Putamen (tissue), 1 donor: ENCODE measurements at regions not wholly inside any gene's neighbourhood (a gene's known extent, or its start where the extent isn't known, plus 50 kb on each side); places are given as distances from the start of the nearest gene placed in this dataset.
"Not testable (repeated sequence)": the region's sequence is repeated elsewhere in the genome, so short reads cannot be mapped to it uniquely, and the experiment has no call there.

Experiments used
- DNase-seq: peaks from one replicate; pipeline ENCODE4 v3.0.0-alpha.2; 2016; ENCODE audit warnings: low spot score

DNA sequence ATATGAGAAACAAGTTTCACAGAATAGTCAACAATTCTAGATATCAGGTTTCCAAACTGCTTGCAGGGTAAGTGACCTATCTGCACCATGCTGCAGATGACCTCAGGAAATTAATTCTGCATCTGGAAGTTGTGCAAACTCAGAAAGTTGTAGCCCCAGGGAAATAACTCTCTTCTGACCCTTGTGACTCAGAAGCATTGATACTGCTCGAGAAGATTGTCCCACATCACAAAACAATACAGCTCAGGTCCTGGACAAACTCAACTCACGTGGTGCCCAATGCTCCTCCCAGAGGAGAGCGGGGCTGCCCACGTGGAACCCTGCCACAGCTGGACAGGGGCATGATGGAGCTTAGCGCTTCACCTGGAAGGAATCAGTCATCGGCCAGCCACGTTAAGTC is 221.9 kb upstream of the LRRC61 start:
- DNase-seq: not testable (repeated sequence)

DNA sequence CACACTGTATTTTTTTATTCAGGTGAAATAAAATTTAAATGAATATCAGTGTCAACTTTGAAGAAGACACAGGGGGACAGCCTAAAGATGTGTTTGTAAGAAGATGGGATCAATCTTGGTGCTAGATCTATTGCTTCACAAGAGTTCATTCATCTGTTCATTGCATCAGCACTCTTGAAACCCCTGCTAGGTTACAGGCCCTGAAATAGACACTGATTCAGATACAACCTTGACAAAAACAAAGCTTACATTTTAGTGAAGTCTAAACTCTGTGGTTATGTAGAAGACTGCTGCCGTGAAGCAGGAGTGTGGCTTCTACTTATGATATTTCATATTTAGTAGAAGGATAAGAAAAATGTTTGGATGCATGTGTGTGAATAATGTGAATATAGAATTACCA is 215.9 kb upstream of the LRRC61 start:
- not testable (repeated sequence) for DNase-seq

DNA sequence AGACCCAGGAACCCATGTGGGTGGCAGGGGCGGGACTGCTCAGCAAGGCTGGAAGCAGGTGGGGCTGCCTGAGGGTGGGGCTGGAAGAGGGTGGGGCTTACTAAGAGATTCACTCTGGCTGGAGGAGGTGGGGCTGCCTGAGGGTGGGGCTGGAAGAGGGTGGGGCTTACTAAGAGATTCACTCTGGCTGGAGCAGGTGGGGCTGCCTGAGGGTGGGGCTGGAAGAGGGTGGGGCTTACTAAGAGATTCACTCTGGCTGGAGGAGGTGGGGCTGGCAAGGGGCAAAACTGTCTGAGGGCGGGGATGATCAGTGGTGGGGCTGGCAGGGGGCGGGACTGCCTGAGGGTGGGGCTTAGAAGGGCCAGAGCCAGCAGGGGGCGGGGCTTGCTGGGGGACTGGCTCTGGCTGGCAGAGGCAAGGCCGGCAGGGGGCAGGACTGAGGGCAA is 212.8 kb upstream of the LRRC61 start:
- DNase-seq: not testable (repeated sequence)

DNA sequence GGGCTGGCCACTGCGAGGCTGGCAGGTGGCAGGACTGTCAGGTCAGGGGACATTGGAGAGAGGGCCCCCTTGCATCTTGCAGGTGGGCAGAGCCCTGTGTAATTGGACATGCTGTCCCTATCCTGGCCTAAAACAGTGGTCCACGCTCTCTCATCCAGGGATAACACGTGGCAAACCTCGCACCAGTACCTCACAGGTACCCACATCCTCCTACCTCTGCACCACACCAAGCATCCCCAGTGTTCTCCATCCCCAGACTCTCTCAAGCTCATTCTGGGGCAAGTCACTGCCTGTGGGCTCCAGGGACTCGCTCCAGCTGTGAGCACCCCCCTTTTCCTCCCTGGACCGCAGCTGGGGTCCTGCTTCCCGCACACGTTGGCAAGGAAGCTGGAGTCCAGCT is 212.3 kb upstream of the LRRC61 start:
- not testable (repeated sequence) for DNase-seq

DNA sequence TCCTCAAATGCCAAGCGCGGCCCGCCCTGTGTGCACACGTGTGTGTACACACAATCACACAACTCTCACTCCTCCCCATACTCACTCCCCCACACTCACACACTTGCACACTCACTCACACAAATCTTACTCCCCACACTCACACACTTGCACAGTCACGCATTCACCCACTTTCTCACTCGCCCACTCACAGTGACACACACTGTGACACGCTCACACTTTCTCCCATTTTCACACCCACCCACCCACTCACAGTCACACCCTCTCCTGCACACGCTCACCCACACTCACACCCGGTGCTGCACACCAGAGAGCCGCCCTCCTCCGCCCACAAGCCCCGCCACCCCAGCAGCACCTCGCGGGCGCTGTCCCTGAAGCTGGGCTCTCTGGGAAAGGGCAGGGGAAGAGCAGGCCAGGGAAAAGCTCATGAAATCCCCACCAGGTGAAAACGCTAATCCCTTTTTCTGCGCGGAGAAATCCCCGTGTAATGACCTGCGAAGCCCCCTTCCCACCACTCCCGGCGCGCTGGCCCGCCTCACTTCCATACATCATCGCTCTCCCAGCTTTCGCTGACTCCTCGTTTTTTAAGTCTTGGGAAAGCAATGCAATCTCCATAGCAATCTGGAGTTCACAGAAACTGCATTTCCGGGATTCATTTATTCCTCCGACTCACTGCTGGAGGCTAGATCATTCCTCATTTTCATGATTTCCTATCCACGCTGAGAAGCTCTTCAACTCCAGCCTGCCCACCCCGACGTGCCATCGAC is 211.6 kb upstream of the LRRC61 start:
- not testable (repeated sequence) for DNase-seq

DNA sequence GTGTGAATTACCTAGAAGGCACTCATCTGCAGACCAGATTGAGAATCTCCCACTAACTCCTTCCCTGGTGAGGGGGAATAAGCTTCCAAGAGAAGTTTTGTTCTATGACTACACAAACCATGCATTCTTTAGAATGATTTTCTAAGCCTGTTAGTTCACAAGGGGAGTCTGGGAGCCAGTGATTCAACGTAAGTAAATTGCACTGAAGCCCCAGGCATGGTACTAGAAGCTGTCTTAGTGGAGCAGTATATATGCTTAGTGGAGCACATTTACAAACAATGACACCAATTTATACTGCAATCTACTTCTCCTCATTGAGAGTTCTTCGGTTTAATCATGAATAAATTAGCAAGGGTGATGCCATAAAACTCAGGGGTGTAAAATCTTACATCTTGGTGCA is 209.9 kb upstream of the LRRC61 start:
- DNase-seq: not testable (repeated sequence)

DNA sequence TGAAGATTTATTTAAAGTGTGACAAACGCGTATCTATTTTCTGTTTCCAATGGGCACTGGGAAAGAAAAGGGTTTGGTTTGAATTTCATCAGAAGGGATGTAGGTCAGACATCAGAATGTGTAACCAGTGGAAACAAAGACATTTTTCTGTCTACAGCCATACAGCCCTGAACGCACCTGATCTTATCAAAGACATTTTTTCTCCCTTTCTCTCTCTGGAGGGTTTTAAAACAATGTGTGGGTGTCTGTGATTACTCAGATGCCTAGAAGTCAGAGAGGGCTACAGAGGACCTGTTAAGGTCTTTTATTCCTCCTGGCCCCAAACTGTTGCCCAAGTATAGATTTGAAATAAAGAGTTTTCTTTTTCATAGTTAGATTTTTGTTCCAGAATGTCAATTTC is 208.6 kb upstream of the LRRC61 start:
- not testable (repeated sequence) for DNase-seq

DNA sequence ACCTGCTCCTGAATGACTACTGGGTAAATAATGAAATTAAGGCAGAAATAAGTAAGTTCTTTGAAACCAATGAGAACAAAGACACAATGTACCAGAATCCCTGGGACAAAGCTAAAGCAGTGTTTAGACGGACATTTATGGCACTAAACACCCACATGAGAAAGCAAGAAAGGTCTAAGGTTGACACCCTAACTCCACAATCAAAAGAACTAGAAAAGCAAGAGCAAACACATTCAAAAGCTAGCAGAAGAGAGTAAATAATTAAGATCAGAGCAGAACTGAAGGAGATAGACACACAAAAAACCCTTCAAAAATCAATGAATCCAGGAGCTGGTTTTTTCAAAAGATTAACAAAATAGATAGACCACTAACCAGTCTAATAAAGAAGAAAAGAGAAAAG is 203.2 kb upstream of the LRRC61 start:
- DNase-seq: not testable (repeated sequence)

DNA sequence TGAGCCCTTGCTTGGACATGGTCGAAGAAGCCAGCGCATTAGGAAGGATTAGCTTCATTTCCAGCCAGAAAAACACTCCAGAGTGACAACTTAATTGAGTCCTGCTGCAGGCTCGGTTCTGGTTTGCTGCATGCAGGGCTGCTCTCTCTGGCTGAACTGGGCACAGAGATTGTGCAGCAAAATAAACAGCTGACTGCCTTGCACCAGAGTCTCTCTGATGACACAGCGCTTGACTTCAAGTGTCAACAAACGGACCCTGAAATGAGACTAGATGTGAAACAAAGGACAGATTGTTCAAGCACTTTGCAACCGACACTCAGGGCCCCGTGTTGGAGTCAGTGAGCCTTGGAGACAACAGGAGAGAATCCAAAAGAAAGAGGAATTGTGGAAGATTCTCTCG is 197.3 kb upstream of the LRRC61 start:
- peak; percentile 30 for DNase-seq

DNA sequence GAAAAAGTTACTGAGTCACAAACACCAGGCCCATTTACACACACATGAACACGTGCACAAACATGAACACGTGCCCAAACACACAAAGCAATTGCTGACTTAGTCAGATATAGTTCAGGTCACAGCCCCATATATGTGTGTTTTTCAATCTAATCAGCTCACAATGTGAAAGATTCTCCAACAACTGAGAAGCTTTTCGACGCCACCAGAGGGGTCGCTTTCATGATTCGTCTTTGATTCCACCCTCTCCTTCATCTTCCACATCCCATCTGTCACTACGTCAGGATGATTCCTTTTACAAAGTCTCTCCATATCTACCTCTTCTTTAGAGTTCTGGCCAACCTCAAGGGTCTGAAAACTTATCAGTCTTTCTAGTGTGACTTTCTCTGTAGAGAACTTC is 188.7 kb upstream of the LRRC61 start:
- DNase-seq: not testable (repeated sequence)

DNA sequence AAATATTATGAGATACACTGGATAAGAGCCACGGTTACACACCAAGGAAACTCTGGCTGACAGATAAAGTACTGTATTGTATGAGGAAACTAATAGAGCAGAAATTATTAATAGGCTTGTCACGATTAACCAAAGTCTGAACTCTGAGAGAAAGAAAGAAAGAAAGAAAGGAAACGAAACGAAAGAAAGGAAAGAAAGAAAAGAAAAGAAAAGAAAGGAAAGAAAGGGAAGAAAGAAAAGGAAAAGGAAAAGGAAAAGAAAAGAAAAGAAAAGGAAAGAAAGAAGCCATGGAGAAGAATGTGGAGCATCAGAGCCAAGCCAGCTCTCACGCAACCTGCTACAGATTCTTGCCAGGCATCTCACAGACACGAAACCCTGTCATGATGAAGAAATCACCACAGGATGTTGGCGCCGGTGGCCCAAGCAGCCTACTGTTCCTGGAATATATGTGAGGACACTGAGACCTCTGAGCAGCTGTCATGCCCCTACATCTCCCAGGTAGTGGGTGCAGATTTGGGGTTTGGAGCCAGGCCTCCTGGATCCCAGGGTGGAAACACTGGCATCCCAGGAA is 187.4 kb upstream of the LRRC61 start:
- not testable (repeated sequence) for DNase-seq

DNA sequence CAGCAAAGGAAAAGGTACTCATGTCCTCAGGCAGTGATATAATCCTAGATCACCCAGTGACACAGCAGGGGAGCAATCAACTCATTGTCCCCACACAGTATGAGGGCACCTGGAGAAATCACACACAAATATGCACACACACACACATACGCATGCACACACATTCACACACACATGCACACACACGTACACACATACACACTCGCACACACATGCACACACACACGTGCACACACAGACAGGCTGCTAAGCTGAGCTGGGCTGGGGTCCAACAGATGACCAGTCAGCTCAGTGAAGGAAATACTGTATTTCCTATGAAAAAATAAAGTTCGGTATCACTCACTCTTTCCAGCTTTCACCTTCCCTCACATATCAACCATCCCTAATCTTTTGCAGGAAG is 183.3 kb upstream of the LRRC61 start:
- not testable (repeated sequence) for DNase-seq

DNA sequence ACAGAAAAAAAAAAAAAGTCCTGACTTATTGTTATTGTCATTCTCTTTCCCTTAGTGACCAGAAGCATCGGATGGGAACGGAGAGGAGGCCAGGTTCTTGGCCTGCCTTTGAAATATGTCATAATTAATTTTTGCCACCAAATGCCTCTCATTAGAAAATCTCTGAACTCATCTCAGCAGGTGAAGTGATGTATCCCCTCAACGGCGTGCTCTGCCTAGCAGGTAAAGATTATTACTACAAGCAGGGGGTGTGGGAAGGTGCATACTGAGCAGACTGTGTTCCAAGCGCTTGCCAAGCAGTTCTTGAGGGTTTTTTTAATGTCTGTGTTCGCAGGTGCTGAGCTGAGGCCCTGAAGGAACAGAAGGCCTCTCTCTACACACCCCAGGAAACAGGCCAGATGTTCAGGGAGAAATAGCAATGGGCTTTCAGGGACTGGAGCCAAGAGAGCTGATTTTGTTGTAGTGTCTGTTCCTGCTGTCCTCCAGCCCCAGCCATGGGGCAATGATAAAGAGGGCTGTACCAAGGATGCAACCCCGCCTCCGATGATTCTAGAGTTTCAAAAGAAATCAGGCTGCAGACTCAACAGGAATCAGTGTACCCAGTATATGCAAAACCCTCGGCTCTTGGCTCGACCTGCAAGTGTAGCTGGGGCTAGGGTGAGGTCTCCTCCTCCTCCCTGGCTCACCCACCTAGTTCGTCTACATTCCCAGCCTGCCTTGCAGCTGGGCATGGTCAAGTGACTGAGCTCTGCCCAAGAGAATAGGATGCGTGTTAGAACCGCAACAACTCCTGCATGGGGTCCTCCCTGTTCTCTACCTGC is 181.4 kb upstream of the LRRC61 start:
- not testable (repeated sequence) for DNase-seq

DNA sequence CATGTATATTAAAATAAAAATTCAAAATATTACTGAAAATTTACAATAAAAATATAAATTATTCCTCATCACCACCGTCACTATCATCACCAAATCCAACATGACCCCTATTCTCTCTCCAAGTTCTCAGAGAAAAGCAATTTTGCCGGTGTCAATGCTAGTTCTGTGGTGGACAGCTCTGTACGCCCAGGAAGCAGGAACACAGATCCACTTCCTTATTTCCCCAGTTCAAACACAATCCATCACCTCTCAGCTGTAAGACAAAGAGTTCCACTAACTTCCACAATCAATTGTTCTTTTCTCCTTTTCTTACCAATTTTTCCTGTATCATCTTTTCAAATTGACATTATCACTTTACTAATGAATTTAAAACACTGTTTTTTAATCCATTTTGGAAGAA is 177.0 kb upstream of the LRRC61 start:
- DNase-seq: not testable (repeated sequence)

DNA sequence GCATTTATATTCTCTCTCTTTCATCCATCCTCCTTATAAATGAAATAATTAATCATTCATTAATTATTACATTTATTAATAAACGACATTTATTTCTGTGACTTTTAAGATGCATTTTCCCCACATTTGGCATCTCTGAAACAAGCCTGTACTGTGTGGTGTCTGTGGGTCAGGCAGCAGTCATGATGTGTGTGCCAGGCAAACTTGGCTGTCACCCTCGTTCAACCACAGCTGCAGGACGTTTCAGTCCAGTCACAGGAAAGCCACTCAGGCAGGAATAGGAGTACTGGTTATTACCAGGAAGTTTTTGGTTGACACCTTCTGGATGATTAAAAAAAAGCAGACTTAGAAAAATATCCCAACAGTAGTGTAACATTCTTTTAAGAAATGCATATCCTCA is 175.6 kb upstream of the LRRC61 start:
- not testable (repeated sequence) for DNase-seq

DNA sequence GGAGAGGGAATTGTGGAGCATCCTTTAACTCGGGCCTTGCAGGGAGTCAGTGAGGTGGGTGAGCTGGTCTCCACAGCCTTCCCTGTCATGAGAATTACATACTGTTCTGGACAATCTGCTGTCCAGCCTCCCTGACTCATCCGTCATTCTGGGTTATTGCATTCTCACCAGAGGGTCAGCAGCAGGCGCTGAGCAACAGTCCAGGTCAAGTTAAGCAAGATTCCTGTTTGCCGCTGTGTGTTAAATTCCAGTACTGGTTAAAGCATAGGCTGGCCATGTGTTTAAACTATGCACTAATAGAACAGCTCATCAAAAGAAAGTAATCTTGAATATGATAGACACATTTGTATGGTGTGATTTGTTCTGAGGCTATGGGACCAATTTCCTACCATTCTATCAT is 167.1 kb upstream of the LRRC61 start:
- DNase-seq: not testable (repeated sequence)

DNA sequence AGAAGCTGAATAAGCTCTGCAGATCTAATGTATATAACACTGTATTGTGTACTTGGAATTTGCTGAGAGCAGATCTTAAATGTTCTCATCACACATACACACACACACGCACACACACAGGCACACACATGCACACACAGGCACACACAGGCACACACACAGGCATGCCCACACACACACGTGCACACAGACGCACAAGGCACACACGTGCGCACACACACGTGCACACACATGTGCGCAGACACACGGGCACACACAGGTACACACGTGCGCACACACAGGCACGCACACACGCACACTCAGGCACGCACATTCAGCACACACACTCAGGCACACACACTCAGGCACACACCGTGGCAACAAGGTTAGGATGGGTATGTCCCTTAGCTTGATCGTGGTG is 164.5 kb upstream of the LRRC61 start:
- DNase-seq: not testable (repeated sequence)

DNA sequence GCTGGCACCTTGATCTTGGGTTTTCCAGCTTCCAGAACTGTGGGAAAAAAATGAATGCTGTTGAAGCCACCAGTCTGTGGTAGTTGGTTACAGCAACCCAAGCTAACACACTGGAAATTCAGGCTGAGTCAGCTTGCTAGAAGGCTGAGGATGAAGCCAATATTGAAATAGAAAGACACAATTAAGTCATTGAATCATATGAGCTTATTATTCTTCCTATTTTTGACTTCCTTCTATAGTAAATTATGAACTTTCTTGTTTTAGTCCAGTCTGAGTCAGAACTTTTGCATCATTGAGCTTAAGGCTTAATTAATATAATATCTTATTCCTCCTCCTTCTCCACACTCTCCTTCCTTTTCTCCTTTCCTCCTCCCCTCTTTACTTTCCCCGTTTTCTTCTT is 153.6 kb upstream of the LRRC61 start:
- DNase-seq: not testable (repeated sequence)

DNA sequence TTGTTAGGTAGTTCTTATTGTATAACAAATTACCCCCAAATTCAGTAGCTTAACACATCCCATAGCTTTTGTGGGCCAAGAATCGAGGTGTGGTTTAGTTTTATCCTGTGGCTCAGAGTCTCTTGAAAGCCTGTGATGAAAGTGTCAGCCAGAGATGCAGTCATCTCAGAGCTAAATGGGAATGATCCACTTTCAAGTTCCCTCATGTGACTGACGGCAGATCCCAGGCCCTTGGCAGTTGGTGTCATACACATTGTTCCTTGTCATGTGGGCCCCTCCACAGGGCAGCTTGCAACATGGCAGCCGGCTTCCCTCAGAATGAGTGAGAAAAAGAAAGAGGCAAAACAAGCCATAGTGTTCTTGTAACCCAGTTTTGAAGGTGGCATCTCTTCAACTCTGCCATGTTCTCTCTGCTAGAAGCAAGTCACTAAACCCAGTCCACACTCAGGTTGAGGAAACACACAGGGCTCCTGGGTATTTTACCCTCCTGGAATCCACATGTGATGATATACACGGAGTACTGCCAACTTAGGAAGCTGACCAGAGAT is 153.1 kb upstream of the LRRC61 start:
- not testable (repeated sequence) for DNase-seq

DNA sequence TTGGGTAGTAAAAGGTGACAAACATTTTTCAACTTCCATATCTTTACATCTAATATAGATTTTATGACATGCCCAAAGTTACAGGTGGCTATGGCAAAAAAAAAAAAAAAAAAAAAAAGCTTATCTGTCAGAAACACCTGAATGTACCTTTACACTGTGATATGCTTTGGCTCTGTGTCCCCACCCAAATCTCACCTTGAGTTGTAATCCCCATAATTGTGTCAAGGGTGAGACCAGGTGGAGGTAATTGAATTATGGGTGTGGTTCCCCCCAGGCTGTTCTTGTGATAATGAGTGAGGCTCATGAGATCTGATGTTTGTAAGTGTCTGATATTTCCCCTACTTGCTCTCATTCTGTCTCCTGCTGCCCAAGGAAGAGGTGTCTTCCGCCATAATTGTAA is 139.6 kb upstream of the LRRC61 start:
- DNase-seq: not testable (repeated sequence)

DNA sequence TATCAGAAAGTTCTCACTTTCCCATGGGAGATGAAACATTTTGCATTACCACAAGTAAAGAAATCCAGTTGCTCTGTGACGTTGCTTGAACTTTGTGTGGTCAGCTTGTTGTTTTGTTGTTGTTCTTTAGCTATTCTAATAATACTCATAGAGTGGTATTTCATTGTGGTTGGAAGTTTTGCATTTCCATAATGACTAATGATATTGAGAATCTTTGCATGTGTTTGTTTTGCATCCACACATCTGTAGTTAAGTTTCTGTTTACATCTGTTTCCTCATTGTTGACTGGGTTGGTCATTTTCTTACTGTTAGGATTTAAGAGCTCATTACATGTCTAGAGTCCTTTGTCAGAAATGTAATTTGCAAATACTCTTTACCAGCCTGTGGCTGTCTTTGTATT is 133.2 kb upstream of the LRRC61 start:
- DNase-seq: not testable (repeated sequence)

DNA sequence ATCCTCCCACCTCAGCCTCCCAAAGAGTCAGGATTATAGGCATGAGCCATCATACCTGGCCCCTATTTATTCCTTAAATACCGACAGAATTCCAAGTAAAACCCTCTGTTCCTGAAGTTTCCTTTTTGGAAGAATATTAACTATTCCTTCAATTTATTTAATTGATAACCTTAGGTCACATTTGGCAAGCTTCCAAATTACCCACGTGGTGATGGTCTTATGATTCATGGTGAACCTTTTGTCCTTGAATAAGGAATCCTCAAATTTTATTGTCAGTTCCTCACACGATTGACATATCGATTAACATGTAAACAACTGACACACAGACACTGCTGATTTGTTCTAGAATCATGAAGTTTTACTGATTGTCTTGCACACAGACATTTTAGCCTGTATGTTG is 130.6 kb upstream of the LRRC61 start:
- not testable (repeated sequence) for DNase-seq
